GM21786 (cell line): ENCODE measurements at regions not wholly inside any gene's neighbourhood (a gene's known extent, or its start where the extent isn't known, plus 50 kb on each side); places are given as distances from the start of the nearest gene placed in this dataset.

Experiments used
- ATAC-seq: cut with Tn5 transposase; IDR thresholded peaks from one replicate; pipeline ENCODE4 v1.9.1; 2021; ENCODE audit not compliant: unreplicated experiment

GRCh38 chr10:78383378-78384048 is 349.9 kb downstream of the RPS24 start:
- no peak for ATAC-seq

GRCh38 chr10:78384049-78384431 is 350.4 kb downstream of the RPS24 start:
- no peak for ATAC-seq

- no peak for ATAC-seq
Measured at GRCh38 chr10:78385599-78385998, 351.9 kb downstream of the RPS24 start.

- ATAC-seq: no peak
Measured at GRCh38 chr10:78386509-78386908, 352.8 kb downstream of the RPS24 start.

GRCh38 chr10:78388331-78389050 is 354.8 kb downstream of the RPS24 start:
- ATAC-seq: no peak

- ATAC-seq: no peak
Measured at GRCh38 chr10:78389419-78389818, 355.8 kb downstream of the RPS24 start.

GRCh38 chr10:78390051-78390450 is 356.4 kb downstream of the RPS24 start:
- ATAC-seq: no peak

GRCh38 chr10:78390817-78391216 is 357.2 kb downstream of the RPS24 start:
- ATAC-seq: no peak

GRCh38 chr10:78391585-78391984 is 357.9 kb downstream of the RPS24 start:
- ATAC-seq: no peak

GRCh38 chr10:78392197-78392596 is 358.5 kb downstream of the RPS24 start:
- no peak for ATAC-seq

- no peak for ATAC-seq
Measured at GRCh38 chr10:78393094-78393493, 359.4 kb downstream of the RPS24 start.

GRCh38 chr10:78394047-78394446 is 360.4 kb downstream of the RPS24 start:
- ATAC-seq: no peak

GRCh38 chr10:78395162-78395561 is 361.5 kb downstream of the RPS24 start:
- ATAC-seq: no peak

- no peak for ATAC-seq
Measured at GRCh38 chr10:78396754-78397153, 363.1 kb downstream of the RPS24 start.

- ATAC-seq: no peak
Measured at GRCh38 chr10:78397786-78398185, 364.1 kb downstream of the RPS24 start.

GRCh38 chr10:78398382-78398781 is 364.7 kb downstream of the RPS24 start:
- ATAC-seq: no peak

GRCh38 chr10:78401624-78402367 is 368.1 kb downstream of the RPS24 start:
- no peak for ATAC-seq

- ATAC-seq: no peak
Measured at GRCh38 chr10:78402591-78402990, 368.9 kb downstream of the RPS24 start.

- ATAC-seq: no peak
Measured at GRCh38 chr10:78403781-78404180, 370.1 kb downstream of the RPS24 start.

GRCh38 chr10:78404296-78404695 is 370.6 kb downstream of the RPS24 start:
- no peak for ATAC-seq

GRCh38 chr10:78405231-78405630 is 371.6 kb downstream of the RPS24 start:
- ATAC-seq: no peak

- no peak for ATAC-seq
Measured at GRCh38 chr10:78405736-78406135, 372.1 kb downstream of the RPS24 start.
